ENCODE measurements at regions not wholly inside any gene's neighbourhood (a gene's known extent, or its start where the extent isn't known, plus 50 kb on each side); places are given as distances from the start of the nearest gene placed in this dataset.

DNA sequence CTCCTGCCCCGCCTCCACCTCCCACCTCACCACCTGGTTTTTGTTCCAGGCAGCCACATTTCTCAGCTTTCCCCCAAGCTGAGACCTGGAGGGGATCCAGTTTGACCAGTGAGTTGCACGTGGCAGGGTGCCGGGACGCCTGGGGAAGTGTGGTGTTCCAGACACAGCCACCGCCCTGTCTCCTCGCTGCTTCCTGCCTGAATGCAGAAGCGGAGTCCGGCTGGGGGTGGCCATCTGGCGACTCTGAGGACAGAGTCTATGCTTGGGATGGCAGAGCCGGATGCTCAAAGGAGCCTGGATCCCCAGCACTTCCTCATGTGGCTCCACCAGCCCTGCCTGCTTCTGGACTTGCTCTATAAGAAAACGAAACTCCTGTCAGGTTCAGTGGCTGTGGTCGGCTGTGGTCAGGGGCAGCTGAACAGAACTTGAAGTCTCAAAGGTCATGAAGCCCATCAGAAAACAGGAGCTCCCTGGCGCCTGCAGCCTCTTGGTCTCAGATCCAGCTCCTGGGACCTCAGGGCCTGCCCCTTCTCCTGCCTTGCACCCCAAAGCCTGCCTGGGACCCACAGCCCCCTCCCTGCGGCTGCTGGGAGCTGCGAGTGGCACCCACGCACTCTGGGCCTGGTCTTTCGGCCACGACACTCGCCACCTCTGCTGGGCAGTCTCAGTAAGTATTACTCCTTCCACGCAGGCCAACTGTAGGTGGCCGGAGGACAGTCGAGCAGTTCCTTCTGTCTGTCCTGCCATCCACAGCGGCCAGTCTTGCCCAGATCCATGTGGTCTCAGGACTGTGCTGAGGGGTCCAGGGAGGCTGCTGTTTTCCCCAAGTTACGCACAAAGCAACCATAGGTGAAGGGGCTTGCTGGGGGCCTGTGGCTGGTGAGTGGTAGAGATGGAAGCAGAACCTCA, 112.8 kb upstream of the MEF2A start:
- Histone ChIP-seq H3K36me3 (no peaks in the 10 kb centered on the region), H3K4me1 (peaks cover 48 to 75% (median 49%) of the 10 kb centered on the region in 3 donors), H3K27me3 (no peaks in the 10 kb centered on the region), H3K27ac (peak overlapping the region; percentile 50 to 91 (median 88)), H3K9me3 (no peaks in the 10 kb centered on the region), H3K4me3 (peak overlapping the region in 1 of 4 donors; percentile 18)
- no peak for DNase-seq
- intact Hi-C loops (cut with DNase I), result no loop called here
- 59 to 94% methylated on average over 8 to 10 of the region's 24 CpGs for WGBS, 2 donors
- TF ChIP-seq CTCF (IDR thresholded peaks at IDR 0.05), result no peak
- peak in 1 of 4 donors; percentile 18 for TF ChIP-seq POLR2A (IDR thresholded peaks at IDR 0.05)

- Histone ChIP-seq H3K9me3 (no peaks in the 10 kb centered on the region), H3K36me3 (no peaks in the 10 kb centered on the region), H3K27ac (peak overlapping the region; percentile 88 to 91 (median 88)), H3K27me3 (no peaks in the 10 kb centered on the region), H3K4me1 (peaks cover 48 to 75% (median 49%) of the 10 kb centered on the region in 3 donors), H3K4me3 (no peak overlapping the region)
- intact Hi-C loops (cut with DNase I), result no loop called here
- TF ChIP-seq POLR2A (IDR thresholded peaks at IDR 0.05) (no peak), CTCF (IDR thresholded peaks at IDR 0.05) (no peak)
- WGBS, 2 donors, result 100% methylated on average over 4 of the region's 6 CpGs; no CpG with 5 or more reads in 1 of the 2 donors
- no peak for DNase-seq
Measured at GRCh38 chr15:99453637-99454030, 112.2 kb upstream of the MEF2A start.

DNA sequence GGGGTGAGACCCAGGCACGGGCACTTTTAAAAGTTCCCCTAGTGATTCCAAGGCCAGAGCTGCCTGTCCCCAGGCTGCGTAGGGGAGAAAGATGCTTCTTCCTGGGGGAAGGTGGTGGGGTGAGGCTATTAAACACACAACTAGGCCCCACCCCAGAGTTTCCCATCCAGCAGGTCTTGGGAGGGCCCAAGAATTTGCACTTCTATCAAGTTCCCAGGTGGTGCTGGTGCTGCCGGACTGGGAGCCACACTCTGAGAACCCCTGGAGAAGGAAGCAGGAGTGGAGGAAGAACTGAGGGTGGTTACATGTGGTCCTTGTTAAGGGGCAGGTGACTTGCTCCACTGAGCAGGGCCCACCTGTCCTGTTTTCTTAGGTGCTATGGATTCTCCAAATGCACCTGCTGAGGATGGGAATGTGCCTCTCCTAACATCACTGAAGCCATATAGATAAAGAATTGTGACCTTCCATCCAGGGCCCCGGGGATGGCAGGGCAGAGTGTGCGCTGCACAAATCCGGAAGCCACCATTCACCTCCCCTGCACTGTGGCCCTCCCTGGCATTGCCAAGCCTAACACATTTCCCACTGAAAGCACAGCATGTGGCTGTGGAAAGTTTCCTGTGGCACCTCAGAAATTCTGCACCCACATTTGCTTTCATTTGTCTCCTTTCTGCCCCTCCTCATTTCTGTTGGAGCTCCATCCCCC, 111.5 kb upstream of the MEF2A start:
- WGBS, 2 donors, result 75 to 77% methylated on average over 2 to 5 of the region's 6 CpGs

DNA sequence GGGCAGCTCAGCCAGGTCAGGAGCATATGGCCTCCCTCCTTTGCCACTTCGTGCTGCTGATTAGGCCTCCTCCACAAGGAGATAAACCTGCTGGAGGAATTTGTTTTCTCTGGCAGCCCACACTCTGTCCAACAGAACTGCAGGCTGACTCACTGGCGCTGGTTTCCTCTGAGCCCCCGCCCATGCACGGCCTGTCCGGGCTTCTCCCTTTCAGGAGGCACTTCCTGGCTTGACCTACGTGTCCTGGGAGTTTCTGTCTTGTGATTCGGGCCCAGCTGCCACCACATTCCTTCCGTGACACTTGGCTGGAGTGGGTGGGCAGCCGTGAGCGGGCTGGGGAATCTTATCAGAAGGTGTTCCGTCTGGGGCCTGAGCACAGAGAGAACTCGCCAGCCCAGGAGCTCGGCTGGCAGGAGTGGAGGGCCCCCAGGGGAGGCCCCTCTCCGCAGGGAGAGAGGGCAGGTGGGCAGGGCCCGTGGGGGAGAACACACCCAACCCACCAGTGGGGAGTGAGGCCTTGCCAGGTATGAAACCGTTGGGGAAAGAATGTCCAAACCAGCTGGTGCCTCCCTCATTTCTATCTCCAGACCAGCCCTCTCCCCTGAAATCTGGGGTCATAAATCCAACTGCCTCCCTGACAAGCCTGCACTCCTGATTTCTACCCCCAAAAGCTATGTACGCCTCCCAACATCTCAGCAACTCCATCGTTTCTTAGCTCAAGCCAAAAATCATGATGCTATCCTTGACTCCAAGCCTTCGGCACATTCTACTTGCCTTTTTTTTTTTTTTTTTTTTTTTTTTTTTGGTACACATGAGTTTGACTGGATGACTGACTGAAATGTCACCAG, 110.6 kb upstream of the MEF2A start:
- intact Hi-C loops (cut with DNase I), result no loop called here
- peaks cover 48 to 59% (median 49%) of the 10 kb centered on the region in 3 donors for H3K4me1 ChIP-seq
- peak overlapping the region in 1 of 4 donors; percentile 41 for H3K4me3 ChIP-seq

More for the DNA sequence above, 111.5 kb upstream of the MEF2A start:
- Histone ChIP-seq H3K27me3 (no peaks in the 10 kb centered on the region), H3K4me1 (peaks cover 48 to 69% (median 49%) of the 10 kb centered on the region in 3 donors), H3K36me3 (no peaks in the 10 kb centered on the region), H3K9me3 (no peaks in the 10 kb centered on the region), H3K4me3 (no peak overlapping the region), H3K27ac (peak overlapping the region; percentile 88 to 91 (median 88))
- DNase-seq, result no peak
- intact Hi-C loops (cut with DNase I), result no loop called here
- TF ChIP-seq POLR2A (IDR thresholded peaks at IDR 0.05) (no peak), CTCF (IDR thresholded peaks at IDR 0.05) (no peak)

More for the DNA sequence above, 110.6 kb upstream of the MEF2A start:
- TF ChIP-seq CTCF (IDR thresholded peaks at IDR 0.05) (peak in 2 of 6 experiments; percentile 9 to 25), POLR2A (IDR thresholded peaks at IDR 0.05) (peak in 1 of 4 donors; percentile 25)
- Histone ChIP-seq H3K27ac (peak overlapping the region; percentile 88 to 91 (median 88)), H3K27me3 (no peaks in the 10 kb centered on the region), H3K36me3 (no peaks in the 10 kb centered on the region), H3K9me3 (no peaks in the 10 kb centered on the region)
- WGBS, 2 donors, result 18 to 28% methylated on average over 10 to 12 of the region's 19 CpGs
- DNase-seq, result no peak

Measured in esophagus squamous epithelium (tissue), 5 donors.